Epithelial cell of proximal tubule (primary cell): ENCODE measurements at regions not wholly inside any gene's neighbourhood (a gene's known extent, or its start where the extent isn't known, plus 50 kb on each side); places are given as distances from the start of the nearest gene placed in this dataset.

Experiments used
- DNase-seq: peaks from one replicate; pipeline ENCODE4 v3.0.0-alpha.2; 2011; ENCODE audit warnings: low read depth
- H3K4me3 ChIP-seq: 2 replicates; pipeline ENCODE4 v1.5.1; 2011; ENCODE audit warnings: low read depth, mild to moderate bottlenecking, low read length
- CTCF ChIP-seq: conservative IDR thresholded peaks from 2 replicates; pipeline ENCODE4 v1.5.1; 2012; ENCODE audit warnings: low read depth, mild to moderate bottlenecking, low read length

- no peak overlapping the region for H3K4me3 ChIP-seq
- TF ChIP-seq CTCF = no peak
- no peak for DNase-seq
Measured at GRCh38 chr11:70769521-70769920, 371.2 kb downstream of the CTTN start.

GRCh38 chr11:70771099-70771885 lies 373.0 kb downstream of the CTTN start:
- TF ChIP-seq CTCF = no peak
- no peak for DNase-seq
- no peak overlapping the region for H3K4me3 ChIP-seq

GRCh38 chr11:70772950-70773349 lies 374.6 kb downstream of the CTTN start:
- no peak overlapping the region for H3K4me3 ChIP-seq
- no peak for TF ChIP-seq CTCF
- DNase-seq = no peak

GRCh38 chr11:70775386-70776075 lies 377.2 kb downstream of the CTTN start:
- DNase-seq = no peak
- no peak for TF ChIP-seq CTCF
- no peak overlapping the region for H3K4me3 ChIP-seq

- no peak for DNase-seq
- TF ChIP-seq CTCF = no peak
- no peak overlapping the region for H3K4me3 ChIP-seq
Measured at GRCh38 chr11:70776914-70777532, 378.7 kb downstream of the CTTN start.

- H3K4me3 ChIP-seq = no peak overlapping the region
- DNase-seq = no peak
- no peak for TF ChIP-seq CTCF
Measured at GRCh38 chr11:70778883-70779282, 380.6 kb downstream of the CTTN start.
